Fibroblast of peridontal ligament (primary cell): ENCODE measurements at regions not wholly inside any gene's neighbourhood (a gene's known extent, or its start where the extent isn't known, plus 50 kb on each side); places are given as distances from the start of the nearest gene placed in this dataset.
A peak's percentile ranks its signal among the peaks of the same experiment; 100 is the strongest.

Experiments
- DNase-seq: peaks from one replicate; pipeline ENCODE4 v3.0.0-alpha.2; 2010; ENCODE audit errors: extremely low read depth

GRCh38 chr5:60195551-60195950, 302.0 kb upstream of the PDE4D start:
- DNase-seq = no peak

DNA sequence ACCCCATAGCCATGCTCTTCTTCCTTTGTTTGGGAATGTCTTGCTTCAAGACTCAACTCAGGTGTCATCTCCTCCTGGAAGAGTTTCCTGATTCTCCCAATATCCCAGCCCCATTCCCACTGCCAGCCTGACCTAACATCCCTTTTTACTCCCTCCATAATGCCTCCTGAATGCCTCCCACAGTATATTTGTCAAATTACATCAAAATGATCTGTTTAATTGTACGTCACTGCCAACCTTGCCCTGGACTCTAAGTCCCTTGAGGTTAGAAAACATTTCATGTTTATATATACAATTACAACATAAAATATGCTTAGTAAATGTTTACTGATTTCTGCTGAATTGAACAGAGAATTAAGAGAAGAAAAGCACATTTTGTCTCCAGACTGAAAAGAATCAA, 301.6 kb upstream of the PDE4D start:
- DNase-seq = peak; percentile 29

DNA sequence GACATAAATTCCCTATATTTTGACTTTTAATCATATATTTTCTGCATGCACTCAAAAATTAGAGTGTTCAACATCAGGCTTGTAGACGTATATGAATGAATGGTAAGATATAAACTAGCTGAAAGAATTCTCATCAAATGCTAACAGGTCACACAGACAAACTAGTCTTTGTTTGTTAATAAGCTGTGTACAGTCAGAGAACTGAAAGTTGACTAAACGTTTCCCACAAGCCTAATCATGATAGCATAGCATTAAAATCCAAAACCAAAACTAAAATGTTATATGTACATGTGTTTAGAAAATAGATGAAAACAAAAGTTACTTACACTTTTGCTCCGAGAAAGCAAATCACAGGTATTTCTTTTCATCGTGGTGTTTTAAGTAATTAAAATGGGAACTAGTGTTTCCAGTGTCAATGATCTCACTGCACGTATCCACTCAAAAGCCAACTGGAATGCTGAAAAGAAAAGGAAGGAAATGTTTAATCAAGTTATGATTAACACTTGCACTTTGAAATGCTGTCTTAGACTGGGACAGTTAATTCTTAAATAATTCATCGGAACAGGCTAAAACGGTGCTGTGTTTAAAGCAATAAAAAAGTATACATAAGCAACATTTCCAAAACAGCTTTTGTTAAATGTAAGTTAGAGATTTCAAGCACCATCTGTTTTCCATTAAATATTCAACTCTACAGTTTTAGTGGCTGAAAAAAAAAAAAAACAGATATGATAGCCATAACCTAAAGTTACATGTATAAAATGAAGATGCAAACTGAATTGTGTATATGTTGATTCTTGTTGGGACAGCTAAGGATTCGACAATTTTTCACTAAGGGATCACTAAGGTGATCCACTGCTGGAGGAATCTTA, 291.9 kb upstream of the PDE4D start:
- peak; percentile 54 for DNase-seq

DNA sequence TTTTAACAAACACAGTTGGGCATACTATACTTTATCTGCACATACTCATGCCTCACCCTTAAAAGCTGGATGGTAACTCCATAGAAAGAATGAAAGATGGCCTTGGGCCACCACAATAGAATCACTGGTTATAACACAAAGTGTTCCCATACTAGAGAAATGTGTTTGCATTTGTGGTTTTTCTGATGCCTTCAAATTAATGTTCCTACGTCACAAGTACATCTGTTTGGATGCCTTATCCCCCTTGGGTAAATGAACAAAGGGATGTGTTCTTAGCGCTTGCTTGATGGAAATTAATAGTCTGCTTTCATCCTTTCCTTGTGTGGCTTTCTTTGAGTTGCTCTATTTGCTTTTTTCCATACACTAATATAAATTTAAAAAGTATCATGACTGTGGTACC, 291.1 kb upstream of the PDE4D start:
- peak; percentile 77 for DNase-seq

- DNase-seq = no peak
These were observed 290.4 kb upstream of the PDE4D start for GRCh38 chr5:60183881-60184280.

- peak; percentile 39 for DNase-seq
These were observed 284.6 kb upstream of the PDE4D start for GRCh38 chr5:60178101-60178500.

DNA sequence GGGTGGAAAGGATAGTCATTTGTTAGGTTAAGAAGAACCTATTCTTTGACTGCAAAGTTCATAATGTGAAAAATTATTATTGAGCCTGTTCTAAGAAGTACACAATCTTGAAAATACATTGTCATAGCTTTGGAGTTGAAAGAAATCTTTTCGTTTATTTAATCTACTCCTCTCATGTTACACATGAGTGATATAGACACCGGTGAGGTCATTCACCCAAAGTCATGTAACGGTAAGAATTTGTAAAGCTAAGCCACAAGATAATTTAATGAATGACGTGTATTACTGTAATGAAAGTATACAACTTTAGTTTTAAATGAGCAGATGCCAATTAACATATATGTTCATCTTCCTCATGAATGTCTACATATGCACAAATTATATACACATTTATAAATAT, 284.1 kb upstream of the PDE4D start:
- DNase-seq = peak; percentile 59

GRCh38 chr5:60173667-60174066, 280.1 kb upstream of the PDE4D start:
- DNase-seq = no peak

DNA sequence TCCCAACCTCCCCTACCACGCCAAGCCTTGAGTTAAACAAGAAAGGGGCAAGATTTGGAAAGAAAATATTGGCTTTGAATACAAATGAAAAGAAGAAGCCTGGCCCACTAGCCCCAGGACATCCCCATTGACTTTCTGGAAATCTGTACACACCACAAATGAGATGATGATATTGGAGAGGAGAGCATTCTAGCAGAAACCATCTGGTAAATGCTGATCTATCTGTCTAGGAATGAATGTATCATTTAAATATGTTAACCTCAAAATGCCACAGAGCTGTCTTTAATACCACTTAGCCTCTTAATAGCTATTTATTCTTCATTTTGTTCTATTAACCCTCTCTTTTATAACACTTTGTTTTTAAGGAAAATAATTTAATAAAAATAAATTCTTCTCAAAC, 270.2 kb upstream of the PDE4D start:
- DNase-seq = peak; percentile 16

- peak; percentile 68 for DNase-seq
These were observed 268.9 kb upstream of the PDE4D start for GRCh38 chr5:60162441-60162840.

GRCh38 chr5:60161340-60161934, 267.9 kb upstream of the PDE4D start:
- peak; percentile 45 for DNase-seq

GRCh38 chr5:60149081-60149480, 255.6 kb upstream of the PDE4D start:
- DNase-seq = no peak

DNA sequence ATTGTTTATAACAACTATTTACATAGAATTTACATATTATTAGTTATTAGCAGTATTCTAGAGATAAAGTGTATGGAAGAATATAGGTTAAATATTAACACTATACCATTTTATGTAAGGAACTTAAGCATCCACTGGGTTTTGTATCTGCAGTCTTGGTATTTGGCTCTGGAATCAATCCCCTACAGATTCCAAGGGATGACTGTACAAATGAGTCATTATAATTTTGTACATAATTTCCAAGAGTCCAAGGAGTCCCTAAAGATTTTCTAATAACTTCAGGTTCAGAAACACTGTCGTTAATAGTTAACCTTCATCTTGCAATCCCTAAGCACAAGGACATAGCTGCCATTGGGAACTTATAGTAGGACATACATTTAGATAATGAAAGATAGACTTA, 254.8 kb upstream of the PDE4D start:
- peak; percentile 67 for DNase-seq

GRCh38 chr5:60147791-60148190, 254.3 kb upstream of the PDE4D start:
- peak; percentile 9 for DNase-seq

- no peak for DNase-seq
These were observed 250.5 kb upstream of the PDE4D start for GRCh38 chr5:60143942-60144549.

DNA sequence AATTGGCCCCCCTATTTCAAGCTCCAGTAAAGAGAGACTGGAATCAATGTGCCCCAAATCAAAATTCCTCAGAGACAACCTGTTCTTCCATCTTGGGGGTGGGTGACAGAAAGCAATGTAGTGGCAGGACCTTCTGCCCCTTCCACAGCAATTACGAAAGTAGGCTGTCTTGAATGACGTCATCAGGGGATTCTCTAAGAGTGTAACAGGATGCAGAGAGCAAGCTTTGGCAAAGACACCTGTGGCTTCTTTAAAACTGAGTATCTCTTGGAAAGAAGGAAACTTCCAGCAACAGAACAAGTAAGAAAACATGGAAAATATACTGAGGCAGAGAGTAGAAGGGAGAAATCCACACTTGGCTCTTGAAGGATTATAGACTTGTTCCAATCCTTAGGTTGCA, 247.6 kb upstream of the PDE4D start:
- DNase-seq = no peak

GRCh38 chr5:60136841-60137240, 243.3 kb upstream of the PDE4D start:
- DNase-seq = no peak

GRCh38 chr5:60131504-60131903, 238.0 kb upstream of the PDE4D start:
- DNase-seq = no peak

- no peak for DNase-seq
These were observed 232.1 kb upstream of the PDE4D start for GRCh38 chr5:60125636-60126035.

DNA sequence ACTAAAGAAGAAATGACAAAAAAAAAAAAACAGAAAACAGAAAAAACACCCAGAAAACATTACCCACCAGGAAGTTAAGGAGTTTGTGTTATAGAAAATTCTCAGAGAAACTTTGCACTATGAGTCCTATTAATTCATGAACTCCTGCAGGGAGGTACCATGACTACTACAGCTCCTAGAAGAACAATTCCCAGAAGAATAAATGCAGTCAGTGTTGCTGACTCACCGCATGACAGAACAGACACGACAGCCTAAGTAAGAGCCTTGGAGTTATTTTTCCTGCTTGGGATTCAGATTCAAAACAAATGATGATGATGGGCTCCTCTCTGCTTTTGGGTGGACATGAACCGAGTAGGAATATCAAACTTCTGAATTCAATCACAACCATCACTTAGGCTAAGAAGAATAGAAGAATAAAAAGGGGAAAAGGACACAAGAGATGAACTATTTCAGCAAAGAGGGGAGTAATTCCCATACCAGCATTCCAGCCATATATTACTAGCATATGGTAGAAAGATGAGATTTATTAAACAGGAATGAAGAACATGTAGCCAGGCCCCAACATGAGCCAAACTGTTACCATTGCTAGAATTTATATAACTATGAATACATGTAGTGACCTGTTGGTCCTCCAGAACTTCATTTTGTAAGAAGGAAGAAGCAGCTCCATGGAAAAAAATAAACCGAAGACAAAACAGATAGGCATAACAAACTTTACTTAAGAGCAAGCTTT, 209.6 kb upstream of the PDE4D start:
- peak; percentile 79 for DNase-seq

- no peak for DNase-seq
These were observed 208.0 kb upstream of the PDE4D start for GRCh38 chr5:60101573-60101972.

GRCh38 chr5:60092671-60093422, 199.3 kb upstream of the PDE4D start:
- peak; percentile 79 for DNase-seq
